HEK293 (cell line): ENCODE measurements at regions not wholly inside any gene's neighbourhood (a gene's known extent, or its start where the extent isn't known, plus 50 kb on each side); places are given as distances from the start of the nearest gene placed in this dataset.

ENCODE experiments used
- CTCF ChIA-PET: fragments of 350-600 bp; formaldehyde crosslinking; extraction: SDS; loops from one replicate; lab custom pipeline; 2021; ENCODE audit warnings: antibody characterized with exemption; lab: Yijun Ruan, JAX
- POLR2A ChIA-PET: fragments of 300-600 bp; formaldehyde crosslinking; extraction: SDS; loops from one replicate; lab custom pipeline; 2020; ENCODE audit warnings: antibody characterized with exemption, inconsistent platforms; lab: Yijun Ruan, JAX
- H3K27ac ChIP-seq: fragments of 200-500 bp; sonication (Bioruptor generic); 2 replicates; pipeline ENCODE4 v1.5.1; 2014; ENCODE audit warnings: low read depth, low read length, control low read depth, inconsistent platforms; ENCODE audit errors: extremely low read depth
- H3K36me3 ChIP-seq, 2 experiments: fragments of 200-500 bp in 1 of 2; sonication (Bioruptor generic) in 1 of 2; 1 replicate in 1 of 2; 2 replicates in 1 of 2; pipeline ENCODE4 v1.5.1; 2014 to 2017; ENCODE audit warnings: inconsistent platforms in 2 of 2, low read length in 2 of 2; ENCODE audit not compliant: control insufficient read depth in 2 of 2, insufficient read depth in 1 of 2
- H3K4me1 ChIP-seq: fragments of 200-500 bp; sonication (Bioruptor generic); 2 replicates; pipeline ENCODE4 v1.5.1; 2014; ENCODE audit warnings: mild to moderate bottlenecking, low read length, inconsistent platforms; ENCODE audit not compliant: control insufficient read depth, insufficient read depth
- H3K4me3 ChIP-seq: 2 replicates; pipeline ENCODE4 v1.5.1; 2011; ENCODE audit warnings: low read depth, mild to moderate bottlenecking, control low read depth, low read length, moderate library complexity
- H3K9me3 ChIP-seq: fragments of 200-500 bp; sonication (Bioruptor generic); 2 replicates; pipeline ENCODE4 v1.5.1; 2014; ENCODE audit warnings: low read depth, low read length, inconsistent platforms; ENCODE audit not compliant: control insufficient read depth, insufficient read depth
- IKZF3 ChIP-seq: fragments of 450-650 bp; IDR thresholded peaks from 2 replicates; pipeline ENCODE4 v1.5.0; 2018; ENCODE audit warnings: missing biosample characterization, mild to moderate bottlenecking, missing genetic modification characterization, moderate library complexity
- KLF1 ChIP-seq: fragments of 450-650 bp; formaldehyde crosslinking; IDR thresholded peaks from 2 replicates; pipeline ENCODE4 v1.5.1; 2016; ENCODE audit warnings: missing biosample characterization, missing genetic modification characterization
- ZNF114 ChIP-seq: fragments of 450-650 bp; formaldehyde crosslinking; IDR thresholded peaks from 2 replicates; pipeline ENCODE4 v1.5.0; 2017; ENCODE audit warnings: missing biosample characterization, missing genetic modification characterization
- ZNF266 ChIP-seq: fragments of 450-650 bp; formaldehyde crosslinking; IDR thresholded peaks from 2 replicates; pipeline ENCODE4 v1.5.1; 2016; ENCODE audit warnings: missing biosample characterization, missing genetic modification characterization, low read depth
- ZXDB ChIP-seq: fragments of 450-650 bp; formaldehyde crosslinking; IDR thresholded peaks from 2 replicates; pipeline ENCODE4 v1.5.1; 2016; ENCODE audit warnings: missing biosample characterization, missing genetic modification characterization
- TF ChIP-seq, protein P1 (sequence below): fragments of 450-650 bp; formaldehyde crosslinking; IDR thresholded peaks from 2 replicates; pipeline ENCODE4 v1.5.1; 2016; ENCODE audit warnings: missing biosample characterization, missing genetic modification characterization, borderline replicate concordance
- TF ChIP-seq, protein P2 (sequence below): fragments of 450-650 bp; formaldehyde crosslinking; IDR thresholded peaks from 2 replicates; pipeline ENCODE4 v1.5.1; 2017; ENCODE audit warnings: missing biosample characterization, missing genetic modification characterization
- TF ChIP-seq, protein P3 (sequence below): fragments of 450-650 bp; formaldehyde crosslinking; IDR thresholded peaks from 2 replicates; pipeline ENCODE4 v1.5.1; 2016; ENCODE audit warnings: missing biosample characterization, missing genetic modification characterization
- TF ChIP-seq, protein P4 (sequence below): fragments of 450-650 bp; formaldehyde crosslinking; IDR thresholded peaks from 2 replicates; pipeline ENCODE4 v1.5.1; 2016; ENCODE audit warnings: missing biosample characterization, missing genetic modification characterization, borderline replicate concordance
- TF ChIP-seq, protein P5 (sequence below): fragments of 450-650 bp; formaldehyde crosslinking; IDR thresholded peaks from 2 replicates; pipeline ENCODE4 v1.5.1; 2016; ENCODE audit warnings: missing biosample characterization, missing genetic modification characterization, borderline replicate concordance
- TF ChIP-seq, protein P6 (sequence below): fragments of 450-650 bp; formaldehyde crosslinking; IDR thresholded peaks from 2 replicates; pipeline ENCODE4 v1.5.1; 2016; ENCODE audit warnings: missing biosample characterization, missing genetic modification characterization

DNA sequence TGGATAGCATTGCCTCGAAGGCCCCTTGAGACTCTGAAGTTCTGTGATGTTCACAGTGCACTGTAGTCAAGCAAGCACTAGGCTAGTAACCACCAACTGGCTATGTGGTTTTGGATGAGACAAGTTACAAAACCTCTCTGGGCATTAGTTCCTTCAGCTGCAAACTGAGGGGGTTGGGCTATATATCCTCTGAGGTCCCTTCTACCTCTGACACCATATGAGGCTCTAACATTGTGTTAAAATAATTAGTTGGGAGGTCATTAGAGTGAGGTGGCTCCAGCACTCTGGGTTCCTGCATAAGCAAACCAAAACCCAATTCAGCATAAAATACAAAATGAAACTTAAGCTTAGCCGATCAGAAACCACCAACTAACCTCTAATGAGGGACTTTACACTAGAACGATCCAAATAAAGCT is 209.5 kb upstream of the LRRN1 start (continued):
- TF ChIP-seq, protein P1, sequence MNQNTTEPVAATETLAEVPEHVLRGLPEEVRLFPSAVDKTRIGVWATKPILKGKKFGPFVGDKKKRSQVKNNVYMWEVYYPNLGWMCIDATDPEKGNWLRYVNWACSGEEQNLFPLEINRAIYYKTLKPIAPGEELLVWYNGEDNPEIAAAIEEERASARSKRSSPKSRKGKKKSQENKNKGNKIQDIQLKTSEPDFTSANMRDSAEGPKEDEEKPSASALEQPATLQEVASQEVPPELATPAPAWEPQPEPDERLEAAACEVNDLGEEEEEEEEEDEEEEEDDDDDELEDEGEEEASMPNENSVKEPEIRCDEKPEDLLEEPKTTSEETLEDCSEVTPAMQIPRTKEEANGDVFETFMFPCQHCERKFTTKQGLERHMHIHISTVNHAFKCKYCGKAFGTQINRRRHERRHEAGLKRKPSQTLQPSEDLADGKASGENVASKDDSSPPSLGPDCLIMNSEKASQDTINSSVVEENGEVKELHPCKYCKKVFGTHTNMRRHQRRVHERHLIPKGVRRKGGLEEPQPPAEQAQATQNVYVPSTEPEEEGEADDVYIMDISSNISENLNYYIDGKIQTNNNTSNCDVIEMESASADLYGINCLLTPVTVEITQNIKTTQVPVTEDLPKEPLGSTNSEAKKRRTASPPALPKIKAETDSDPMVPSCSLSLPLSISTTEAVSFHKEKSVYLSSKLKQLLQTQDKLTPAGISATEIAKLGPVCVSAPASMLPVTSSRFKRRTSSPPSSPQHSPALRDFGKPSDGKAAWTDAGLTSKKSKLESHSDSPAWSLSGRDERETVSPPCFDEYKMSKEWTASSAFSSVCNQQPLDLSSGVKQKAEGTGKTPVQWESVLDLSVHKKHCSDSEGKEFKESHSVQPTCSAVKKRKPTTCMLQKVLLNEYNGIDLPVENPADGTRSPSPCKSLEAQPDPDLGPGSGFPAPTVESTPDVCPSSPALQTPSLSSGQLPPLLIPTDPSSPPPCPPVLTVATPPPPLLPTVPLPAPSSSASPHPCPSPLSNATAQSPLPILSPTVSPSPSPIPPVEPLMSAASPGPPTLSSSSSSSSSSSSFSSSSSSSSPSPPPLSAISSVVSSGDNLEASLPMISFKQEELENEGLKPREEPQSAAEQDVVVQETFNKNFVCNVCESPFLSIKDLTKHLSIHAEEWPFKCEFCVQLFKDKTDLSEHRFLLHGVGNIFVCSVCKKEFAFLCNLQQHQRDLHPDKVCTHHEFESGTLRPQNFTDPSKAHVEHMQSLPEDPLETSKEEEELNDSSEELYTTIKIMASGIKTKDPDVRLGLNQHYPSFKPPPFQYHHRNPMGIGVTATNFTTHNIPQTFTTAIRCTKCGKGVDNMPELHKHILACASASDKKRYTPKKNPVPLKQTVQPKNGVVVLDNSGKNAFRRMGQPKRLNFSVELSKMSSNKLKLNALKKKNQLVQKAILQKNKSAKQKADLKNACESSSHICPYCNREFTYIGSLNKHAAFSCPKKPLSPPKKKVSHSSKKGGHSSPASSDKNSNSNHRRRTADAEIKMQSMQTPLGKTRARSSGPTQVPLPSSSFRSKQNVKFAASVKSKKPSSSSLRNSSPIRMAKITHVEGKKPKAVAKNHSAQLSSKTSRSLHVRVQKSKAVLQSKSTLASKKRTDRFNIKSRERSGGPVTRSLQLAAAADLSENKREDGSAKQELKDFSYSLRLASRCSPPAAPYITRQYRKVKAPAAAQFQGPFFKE (tag by site-specific recombination) = no peak
- TF ChIP-seq KLF1 (tag by site-specific recombination) = no peak

DNA sequence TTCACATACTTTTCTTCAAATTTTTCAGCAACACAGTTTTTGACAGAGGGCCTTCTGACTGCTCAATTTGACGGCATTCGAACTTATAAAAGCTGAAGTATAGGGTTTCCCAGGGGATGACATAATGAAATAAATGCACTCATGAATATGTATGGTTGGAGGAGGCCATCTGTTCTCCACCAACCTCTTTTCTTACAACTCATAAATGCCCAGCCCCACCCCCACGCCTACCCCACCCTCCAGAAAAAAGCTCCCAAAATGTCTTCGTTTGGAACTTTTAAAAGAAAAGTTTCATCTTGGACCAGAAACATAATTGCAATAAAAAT is 211.6 kb upstream of the LRRN1 start:
- Histone ChIP-seq H3K36me3 (no peaks in the 10 kb centered on the region), H3K9me3 (no peaks in the 10 kb centered on the region), H3K4me1 (no peaks in the 10 kb centered on the region), H3K27ac (no peak overlapping the region), H3K4me3 (no peak overlapping the region)
- POLR2A ChIA-PET = no interaction called here
- TF ChIP-seq ZNF266 (no peak), IKZF3 (tag by site-specific recombination) (no peak), ZXDB (no peak)
- TF ChIP-seq, protein P2, sequence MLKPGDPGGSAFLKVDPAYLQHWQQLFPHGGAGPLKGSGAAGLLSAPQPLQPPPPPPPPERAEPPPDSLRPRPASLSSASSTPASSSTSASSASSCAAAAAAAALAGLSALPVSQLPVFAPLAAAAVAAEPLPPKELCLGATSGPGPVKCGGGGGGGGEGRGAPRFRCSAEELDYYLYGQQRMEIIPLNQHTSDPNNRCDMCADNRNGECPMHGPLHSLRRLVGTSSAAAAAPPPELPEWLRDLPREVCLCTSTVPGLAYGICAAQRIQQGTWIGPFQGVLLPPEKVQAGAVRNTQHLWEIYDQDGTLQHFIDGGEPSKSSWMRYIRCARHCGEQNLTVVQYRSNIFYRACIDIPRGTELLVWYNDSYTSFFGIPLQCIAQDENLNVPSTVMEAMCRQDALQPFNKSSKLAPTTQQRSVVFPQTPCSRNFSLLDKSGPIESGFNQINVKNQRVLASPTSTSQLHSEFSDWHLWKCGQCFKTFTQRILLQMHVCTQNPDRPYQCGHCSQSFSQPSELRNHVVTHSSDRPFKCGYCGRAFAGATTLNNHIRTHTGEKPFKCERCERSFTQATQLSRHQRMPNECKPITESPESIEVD (tag by site-specific recombination) = no peak
- TF ChIP-seq, protein P3, sequence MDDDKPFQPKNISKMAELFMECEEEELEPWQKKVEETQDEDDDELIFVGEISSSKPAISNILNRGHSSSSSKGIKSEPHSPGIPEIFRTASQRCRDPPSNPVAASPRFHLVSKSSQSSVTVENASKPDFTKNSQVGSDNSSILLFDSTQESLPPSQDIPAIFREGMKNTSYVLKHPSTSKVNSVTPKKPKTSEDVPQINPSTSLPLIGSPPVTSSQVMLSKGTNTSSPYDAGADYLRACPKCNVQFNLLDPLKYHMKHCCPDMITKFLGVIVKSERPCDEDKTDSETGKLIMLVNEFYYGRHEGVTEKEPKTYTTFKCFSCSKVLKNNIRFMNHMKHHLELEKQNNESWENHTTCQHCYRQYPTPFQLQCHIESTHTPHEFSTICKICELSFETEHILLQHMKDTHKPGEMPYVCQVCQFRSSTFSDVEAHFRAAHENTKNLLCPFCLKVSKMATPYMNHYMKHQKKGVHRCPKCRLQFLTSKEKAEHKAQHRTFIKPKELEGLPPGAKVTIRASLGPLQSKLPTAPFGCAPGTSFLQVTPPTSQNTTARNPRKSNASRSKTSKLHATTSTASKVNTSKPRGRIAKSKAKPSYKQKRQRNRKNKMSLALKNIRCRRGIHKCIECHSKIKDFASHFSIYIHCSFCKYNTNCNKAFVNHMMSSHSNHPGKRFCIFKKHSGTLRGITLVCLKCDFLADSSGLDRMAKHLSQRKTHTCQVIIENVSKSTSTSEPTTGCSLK (tag by site-specific recombination) = no peak
- TF ChIP-seq, protein P4, sequence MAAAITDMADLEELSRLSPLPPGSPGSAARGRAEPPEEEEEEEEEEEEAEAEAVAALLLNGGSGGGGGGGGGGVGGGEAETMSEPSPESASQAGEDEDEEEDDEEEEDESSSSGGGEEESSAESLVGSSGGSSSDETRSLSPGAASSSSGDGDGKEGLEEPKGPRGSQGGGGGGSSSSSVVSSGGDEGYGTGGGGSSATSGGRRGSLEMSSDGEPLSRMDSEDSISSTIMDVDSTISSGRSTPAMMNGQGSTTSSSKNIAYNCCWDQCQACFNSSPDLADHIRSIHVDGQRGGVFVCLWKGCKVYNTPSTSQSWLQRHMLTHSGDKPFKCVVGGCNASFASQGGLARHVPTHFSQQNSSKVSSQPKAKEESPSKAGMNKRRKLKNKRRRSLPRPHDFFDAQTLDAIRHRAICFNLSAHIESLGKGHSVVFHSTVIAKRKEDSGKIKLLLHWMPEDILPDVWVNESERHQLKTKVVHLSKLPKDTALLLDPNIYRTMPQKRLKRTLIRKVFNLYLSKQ = no peak
- CTCF ChIA-PET = interaction anchor here (0.7 kb wide), 1 partner anchor 9 kb away, joined by 3 read pairs; no protein-coding TSS in a partner anchor

DNA sequence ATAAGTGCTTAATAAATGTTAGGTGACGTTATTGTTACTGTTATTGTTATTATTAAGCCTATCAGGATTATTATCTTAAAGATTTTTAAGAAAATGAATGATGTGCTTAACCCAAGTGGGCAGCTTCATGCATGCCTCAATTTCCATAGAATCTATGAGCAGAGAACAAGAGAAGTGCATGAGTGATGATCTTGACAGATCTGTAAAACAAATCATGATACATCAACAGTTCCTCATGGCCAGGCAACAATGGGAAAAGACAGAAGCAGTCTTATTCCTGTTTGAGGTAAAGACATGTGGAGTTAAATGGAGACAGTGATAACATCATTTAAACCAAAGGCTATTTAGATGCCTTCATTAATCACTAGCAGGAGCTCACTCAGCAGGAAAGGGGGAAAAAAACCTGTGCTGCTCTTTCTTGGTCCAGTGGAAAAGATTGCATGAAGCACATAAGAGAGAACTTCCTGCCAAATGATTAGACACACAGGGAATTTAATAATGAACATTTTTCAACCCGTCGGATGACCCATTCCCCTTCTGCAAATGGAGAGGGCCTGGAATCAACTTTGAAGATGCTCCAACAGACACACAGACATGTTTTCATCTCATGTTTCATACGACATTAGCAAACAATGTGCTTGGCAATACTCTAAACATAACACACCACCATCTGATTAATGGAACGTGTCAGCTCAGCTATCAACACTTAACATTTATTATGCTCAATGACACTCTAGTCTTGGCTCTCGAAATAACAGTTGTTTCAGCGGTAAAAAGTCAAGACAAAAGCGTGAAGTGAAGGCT is 212.2 kb upstream of the LRRN1 start:
- Histone ChIP-seq H3K4me3 (no peak overlapping the region), H3K36me3 (no peaks in the 10 kb centered on the region), H3K4me1 (no peaks in the 10 kb centered on the region), H3K27ac (no peak overlapping the region), H3K9me3 (no peaks in the 10 kb centered on the region)
- ChIA-PET CTCF (no interaction called here), POLR2A (no interaction called here)
- TF ChIP-seq, protein P5, sequence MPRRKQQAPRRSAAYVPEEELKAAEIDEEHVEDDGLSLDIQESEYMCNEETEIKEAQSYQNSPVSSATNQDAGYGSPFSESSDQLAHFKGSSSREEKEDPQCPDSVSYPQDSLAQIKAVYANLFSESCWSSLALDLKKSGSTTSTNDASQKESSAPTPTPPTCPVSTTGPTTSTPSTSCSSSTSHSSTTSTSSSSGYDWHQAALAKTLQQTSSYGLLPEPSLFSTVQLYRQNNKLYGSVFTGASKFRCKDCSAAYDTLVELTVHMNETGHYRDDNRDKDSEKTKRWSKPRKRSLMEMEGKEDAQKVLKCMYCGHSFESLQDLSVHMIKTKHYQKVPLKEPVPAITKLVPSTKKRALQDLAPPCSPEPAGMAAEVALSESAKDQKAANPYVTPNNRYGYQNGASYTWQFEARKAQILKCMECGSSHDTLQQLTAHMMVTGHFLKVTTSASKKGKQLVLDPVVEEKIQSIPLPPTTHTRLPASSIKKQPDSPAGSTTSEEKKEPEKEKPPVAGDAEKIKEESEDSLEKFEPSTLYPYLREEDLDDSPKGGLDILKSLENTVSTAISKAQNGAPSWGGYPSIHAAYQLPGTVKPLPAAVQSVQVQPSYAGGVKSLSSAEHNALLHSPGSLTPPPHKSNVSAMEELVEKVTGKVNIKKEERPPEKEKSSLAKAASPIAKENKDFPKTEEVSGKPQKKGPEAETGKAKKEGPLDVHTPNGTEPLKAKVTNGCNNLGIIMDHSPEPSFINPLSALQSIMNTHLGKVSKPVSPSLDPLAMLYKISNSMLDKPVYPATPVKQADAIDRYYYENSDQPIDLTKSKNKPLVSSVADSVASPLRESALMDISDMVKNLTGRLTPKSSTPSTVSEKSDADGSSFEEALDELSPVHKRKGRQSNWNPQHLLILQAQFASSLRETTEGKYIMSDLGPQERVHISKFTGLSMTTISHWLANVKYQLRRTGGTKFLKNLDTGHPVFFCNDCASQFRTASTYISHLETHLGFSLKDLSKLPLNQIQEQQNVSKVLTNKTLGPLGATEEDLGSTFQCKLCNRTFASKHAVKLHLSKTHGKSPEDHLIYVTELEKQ (tag by site-specific recombination) = no peak
- no peak for TF ChIP-seq ZNF114 (tag by site-specific recombination)
- TF ChIP-seq, protein P6, sequence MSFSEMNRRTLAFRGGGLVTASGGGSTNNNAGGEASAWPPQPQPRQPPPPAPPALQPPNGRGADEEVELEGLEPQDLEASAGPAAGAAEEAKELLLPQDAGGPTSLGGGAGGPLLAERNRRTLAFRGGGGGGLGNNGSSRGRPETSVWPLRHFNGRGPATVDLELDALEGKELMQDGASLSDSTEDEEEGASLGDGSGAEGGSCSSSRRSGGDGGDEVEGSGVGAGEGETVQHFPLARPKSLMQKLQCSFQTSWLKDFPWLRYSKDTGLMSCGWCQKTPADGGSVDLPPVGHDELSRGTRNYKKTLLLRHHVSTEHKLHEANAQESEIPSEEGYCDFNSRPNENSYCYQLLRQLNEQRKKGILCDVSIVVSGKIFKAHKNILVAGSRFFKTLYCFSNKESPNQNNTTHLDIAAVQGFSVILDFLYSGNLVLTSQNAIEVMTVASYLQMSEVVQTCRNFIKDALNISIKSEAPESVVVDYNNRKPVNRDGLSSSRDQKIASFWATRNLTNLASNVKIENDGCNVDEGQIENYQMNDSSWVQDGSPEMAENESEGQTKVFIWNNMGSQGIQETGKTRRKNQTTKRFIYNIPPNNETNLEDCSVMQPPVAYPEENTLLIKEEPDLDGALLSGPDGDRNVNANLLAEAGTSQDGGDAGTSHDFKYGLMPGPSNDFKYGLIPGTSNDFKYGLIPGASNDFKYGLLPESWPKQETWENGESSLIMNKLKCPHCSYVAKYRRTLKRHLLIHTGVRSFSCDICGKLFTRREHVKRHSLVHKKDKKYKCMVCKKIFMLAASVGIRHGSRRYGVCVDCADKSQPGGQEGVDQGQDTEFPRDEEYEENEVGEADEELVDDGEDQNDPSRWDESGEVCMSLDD = no peak
